Stimulated activated CD4-positive, alpha-beta T cell treated with anti-CD3 and anti-CD28 coated beads, Interleukin-4, amount 100 ng/mL, for 48 hours (primary cell): ENCODE measurements at regions not wholly inside any gene's neighbourhood (a gene's known extent, or its start where the extent isn't known, plus 50 kb on each side); places are given as distances from the start of the nearest gene placed in this dataset.
"Not testable (repeated sequence)": the region's sequence is repeated elsewhere in the genome, so short reads cannot be mapped to it uniquely, and the experiment has no call there.

Experiments used
- DNase-seq, 2 donors: peaks; one replicate each; pipeline ENCODE4 v3.0.0-alpha.2; 2020; ENCODE audit warnings: low read depth in 2 of 2

DNA sequence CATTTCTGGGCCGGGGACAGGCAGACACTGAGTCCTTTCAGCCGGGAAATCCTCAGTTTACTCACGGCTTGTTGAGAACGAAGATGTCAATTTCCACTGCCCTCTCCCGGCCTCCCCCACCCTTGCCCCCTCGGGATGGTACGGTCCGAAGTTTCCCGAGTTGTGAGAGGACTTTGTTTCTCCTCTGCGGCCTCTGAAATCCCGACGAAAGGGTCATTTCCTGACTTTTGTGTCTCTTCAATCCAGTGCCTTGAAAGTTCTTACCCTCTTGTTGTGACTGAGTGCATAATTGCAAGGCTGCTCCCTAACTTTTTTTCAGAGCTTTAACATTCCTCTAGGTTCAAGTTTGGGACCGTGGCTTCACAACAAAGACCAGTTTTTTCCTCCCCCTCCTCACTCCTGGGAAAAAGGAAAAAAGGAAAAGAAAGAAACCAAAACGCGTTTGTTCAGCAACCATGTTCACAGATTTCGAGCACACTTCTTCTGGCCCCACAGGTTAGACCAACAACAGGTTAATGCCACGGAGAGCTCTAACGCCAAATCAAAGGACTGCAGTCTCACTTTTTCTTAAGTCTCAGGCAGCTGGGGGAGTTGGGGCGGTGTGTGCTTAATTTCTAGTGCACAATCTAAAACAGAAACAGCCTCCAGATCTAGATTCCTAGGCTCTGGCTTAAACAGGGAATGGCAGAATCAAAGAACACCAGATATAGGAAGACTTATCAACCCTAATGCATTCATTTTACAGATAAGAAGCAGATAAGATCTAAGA is 138.9 kb downstream of the TMCO5A start:
- no peak for DNase-seq

DNA sequence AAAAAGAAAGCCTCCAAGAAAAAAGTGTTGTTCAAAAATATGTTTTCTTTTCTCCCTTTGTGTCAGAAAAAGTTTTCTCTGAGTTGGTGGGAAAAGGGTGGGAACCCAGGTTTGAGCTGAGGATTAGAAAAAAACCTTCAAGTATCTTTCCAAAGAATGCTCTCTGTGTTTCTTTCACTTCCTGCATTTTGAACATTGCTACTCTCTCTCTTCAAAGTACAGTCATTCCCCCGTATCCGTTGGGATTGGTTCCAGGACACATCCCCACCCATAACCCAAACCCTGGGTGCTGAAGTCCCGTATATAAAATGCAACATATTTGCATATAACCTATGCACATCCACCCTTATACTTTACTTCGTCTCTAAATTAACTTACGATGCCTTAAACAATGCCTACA is 139.6 kb downstream of the TMCO5A start:
- DNase-seq: no peak

DNA sequence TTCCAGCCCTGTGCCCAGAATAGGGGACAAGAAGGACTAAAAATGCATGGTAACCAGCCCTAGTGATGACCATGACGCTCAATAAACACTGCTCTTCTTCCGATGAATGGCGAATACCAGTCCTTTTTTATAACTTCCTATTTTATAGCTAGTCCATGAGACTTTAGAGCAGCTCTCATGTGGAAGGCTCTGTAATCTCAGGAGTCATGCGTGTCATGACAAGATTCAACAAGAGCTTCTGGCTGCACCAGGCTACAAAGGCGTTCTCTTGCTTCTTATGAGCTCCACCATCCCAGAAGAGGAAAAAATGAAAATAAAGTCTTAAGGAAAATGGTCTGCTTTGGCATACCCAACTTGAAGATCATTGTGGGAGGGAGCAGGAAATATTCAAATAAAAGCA is 141.0 kb downstream of the TMCO5A start:
- DNase-seq: no peak

DNA sequence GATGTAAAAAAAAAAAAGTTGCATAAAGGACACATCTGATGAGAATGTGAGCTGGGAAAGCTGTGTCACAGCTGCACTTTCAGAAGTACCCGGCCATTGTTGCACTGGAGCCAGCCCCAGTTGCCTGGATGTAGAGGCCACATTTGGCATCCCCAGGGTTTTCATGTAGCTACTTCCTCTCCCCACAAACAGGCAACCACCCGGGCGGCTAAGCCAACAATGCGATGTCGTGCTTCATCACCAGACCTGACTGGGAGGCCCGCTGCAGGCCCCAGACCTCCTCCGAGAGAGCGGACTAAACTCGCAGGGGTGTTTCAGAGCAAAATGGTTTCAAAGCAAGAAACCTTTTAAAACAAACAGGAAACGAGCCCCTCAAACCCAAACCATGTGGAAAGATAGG is 142.3 kb downstream of the TMCO5A start:
- no peak for DNase-seq

DNA sequence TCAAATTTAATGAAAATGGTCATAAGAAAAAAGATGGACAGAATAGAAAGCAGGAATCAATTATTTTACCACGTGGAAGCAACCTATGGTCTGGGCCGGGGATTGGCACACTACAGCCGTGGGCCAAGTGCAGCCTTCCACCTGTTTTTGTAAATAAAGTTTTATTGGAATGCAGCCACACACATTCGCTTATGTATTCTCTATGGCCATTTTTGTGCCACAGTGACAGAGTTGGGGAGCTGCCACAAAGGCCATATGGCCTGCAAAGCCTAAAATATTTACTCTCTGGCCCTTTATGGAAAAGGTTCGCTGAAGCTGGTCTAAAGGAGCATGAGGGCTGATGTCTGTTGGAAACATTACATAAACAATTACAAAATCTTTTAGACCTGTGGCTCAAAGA is 144.8 kb downstream of the TMCO5A start:
- no peak for DNase-seq

DNA sequence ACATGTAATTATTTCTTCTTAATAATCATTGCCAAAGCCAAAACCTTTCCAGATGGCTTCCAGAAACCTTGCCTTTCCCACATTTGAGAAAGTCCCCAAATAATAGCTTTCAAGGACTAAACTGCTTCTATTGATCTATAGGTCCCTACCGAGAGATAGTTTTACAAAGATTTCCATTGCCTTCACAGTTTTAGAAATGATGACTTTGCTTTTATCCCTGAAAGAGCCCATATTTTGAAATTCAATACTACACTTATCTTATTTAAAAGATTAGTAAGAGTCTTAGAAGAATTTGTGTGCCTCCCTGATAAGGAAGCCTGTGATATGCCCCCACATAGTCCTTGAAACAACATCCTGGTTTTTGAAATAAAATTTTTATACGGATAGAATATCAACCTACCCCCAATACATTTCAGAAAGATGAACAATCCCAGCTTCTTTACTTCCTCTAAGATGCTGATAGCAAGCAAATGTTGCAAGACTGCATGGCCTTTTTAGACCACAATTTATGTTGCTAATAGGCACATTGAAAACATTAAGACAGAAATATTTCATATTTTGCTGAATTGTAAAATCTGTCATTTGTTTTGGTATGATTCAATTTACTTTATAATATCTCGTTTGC is 146.3 kb downstream of the TMCO5A start:
- no peak for DNase-seq

DNA sequence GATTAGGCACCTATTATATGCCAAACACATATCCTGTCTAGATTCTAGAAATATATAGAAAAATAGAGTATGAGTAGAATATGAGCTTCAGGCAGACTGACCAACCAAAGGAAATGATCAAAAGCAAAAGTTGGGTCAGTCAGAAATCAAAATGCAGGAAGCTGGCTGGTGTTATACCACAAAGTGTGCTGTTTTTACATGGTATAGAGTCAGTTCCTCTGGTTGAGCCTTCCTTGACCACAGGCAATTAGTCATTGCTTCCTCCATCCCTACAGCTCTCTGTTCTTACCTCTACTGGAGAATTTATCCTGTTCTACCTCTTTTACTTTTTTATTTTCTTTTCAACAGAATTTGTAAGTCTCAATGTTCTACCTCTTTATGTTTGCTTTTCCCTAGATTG is 149.8 kb downstream of the TMCO5A start:
- no peak for DNase-seq

DNA sequence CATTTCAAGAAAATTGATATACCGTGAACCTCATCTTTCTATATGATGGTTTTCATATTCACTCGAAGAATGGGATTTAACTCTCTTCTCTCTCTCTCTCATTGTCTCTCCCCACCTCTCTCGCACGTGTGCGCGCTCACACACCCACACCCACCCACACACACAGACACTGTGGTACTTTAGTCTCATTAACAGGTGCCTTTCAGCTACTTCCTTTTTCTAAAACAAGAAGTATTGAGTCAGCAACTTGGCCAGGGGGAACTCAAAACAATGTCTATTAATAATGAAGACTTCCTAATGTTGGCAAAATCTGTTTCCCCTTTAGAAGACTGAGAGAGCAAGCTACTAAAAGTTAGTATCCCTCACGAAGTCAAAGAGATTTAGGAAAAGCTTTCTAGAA is 150.7 kb downstream of the TMCO5A start:
- no peak for DNase-seq

DNA sequence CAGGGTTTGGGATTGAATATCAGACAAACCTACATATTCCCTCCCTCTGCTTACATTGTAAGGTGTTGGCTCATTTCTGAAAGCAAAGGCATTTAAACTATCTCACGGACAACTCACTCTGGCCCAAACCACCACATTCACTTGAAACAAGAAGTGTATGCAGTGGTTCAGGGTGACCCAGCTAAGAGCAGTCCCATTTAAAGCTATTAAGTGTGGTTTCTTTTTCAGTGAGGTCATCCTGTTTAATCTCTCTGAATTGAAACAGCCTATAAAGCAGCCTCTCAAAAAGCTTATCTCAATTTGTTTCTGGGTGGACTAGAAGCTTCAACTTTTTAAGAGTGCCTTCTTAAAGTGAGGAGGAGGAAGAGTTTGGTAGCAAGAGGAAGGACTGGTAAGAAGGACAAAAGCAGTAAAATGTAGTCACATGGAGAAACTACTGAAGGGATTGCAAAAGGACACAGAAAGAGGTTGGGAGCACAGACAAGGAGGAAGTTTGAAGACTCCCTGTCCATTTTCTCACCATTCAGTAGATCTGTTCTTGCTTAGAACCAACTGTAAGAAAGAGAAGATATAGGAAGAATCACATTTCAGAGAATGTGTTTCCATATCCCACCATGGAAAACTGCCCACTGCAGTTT is 151.6 kb downstream of the TMCO5A start:
- DNase-seq: no peak

DNA sequence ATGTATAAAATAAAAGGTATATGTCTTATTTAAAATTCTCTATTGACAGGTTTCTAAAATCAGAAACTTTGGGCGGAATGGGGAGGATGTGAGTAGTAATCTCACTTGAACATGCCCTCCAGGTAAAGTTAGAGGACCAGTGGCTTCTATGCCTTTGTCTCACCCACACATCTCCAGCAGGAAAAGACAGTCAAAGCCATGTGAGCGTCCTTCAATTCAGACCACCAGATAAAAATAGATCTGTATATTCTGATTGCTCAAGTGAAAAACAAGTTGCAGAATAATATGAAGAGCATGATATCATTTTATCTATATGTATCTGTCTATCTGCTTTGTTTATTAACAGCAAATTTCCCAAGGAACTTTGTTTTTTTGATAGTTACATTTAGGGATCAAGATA is 152.2 kb downstream of the TMCO5A start:
- DNase-seq: no peak

DNA sequence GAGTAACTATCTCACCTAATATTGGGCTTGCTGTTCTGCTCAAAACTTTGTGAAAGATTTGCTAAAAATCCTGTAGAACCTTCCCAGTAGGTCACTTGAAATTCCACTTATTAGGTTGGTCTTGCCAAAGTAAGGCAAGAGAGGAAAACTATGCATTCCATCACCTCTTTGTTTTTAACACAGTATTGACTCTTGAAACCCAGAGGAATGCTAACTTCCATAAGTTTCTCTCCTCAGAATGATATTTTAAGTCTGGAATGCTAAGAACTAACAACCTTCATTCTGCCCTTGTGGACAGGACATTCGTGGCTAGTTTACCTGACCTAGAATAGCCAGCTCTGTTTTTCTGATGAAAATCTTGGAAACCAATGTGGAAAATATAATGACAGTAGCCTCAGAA is 154.5 kb downstream of the TMCO5A start:
- no peak for DNase-seq

DNA sequence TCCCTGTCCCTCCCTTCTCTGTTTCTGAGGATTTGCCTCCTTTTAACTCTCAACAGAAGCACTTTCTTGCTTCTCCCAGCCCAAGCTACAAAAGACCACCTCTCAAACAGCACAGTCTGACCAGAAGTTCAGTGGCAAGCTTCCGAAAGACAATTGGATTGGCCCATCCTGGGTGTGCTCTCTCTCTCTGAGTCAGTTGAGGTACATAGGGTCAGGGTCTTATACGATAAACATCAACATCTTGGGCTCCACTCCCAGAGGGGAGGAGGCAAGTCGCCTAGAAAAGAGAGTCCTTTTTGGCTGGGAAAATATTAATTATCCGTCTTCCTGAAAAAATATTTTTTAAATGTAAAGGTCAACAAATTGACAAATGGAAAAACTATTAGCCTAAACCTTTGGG is 155.8 kb downstream of the TMCO5A start:
- DNase-seq: no peak

DNA sequence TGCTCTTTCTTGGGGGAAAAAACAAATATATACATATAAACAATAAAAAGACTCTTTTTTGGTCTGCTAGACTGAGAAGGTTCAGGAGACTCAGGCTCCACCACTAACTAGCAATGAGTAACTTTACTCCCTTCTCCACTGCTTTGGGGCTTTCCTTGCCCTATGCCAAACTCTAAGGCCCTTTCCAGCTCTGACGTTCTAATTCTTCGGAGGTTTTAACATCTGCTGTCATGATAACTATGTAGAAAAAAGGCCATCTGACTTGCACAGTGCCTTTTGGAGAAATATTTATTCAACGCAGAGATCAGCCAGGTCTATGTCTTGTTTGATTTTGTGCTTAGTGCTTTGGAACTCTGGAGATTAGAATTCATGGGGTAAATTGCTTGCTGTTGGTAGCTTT is 156.2 kb downstream of the TMCO5A start:
- no peak for DNase-seq

DNA sequence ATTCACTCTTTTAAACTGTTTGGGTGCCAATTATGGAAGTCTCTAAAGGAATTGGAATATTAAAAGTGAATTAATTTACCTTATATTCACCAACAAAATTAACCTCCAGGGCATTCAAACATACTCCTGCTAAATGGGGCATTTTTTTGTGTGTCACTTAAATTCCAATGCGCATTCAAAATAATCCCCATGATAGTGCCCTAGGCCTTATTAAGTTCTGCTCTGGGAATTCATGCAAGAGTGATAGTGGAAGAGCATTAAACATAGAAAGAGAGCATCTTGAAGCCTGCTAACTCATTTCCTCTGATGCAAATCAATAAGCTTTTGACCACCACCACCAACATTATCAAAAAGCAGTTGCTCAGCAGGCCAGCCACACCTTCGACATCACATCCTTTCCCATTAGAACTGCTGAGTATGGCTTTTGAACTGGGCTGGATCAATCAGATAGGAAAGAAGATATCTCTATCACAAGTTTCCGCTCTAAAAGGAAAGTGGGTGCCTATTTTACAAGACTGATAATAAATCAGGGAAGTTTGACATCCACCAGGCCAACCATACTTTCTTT is 156.7 kb downstream of the TMCO5A start:
- no peak for DNase-seq

DNA sequence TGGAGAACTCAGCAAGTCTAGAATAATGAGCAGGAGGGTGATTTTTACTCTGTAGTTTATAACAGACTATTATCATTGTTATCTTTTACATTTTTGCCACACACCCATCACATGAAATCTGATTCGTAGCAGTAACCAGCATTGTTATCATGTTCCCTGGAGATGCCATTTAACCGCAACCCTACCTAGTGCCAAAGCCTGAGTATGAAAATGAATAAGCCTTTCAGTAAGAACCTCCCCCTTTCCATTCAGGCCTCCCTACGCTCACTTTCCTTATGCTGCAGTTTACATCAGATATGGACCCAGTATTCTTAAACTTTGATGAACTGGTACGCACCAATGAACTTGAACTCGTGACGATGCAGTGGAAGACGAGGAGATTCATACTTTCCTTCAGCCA is 158.7 kb upstream of the SPRED1 start:
- DNase-seq: no peak

DNA sequence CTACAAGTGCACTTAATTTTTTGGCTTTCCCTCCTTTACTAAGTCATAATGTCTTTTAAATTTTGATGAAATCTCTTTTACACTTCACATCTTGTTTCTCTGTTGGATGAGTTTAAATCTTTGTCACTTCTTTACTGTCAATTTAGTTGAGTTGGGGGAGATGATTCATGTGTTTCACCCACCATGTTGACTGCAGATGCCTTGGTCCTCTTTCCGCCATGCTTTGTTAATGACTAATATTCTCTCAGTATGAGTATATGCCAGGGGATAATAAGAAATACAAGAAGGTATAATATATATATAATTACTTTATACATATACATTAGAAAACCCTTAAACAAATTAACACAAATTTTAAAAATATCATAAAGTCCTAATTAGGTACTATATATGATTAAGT is 149.7 kb upstream of the SPRED1 start:
- no peak for DNase-seq

DNA sequence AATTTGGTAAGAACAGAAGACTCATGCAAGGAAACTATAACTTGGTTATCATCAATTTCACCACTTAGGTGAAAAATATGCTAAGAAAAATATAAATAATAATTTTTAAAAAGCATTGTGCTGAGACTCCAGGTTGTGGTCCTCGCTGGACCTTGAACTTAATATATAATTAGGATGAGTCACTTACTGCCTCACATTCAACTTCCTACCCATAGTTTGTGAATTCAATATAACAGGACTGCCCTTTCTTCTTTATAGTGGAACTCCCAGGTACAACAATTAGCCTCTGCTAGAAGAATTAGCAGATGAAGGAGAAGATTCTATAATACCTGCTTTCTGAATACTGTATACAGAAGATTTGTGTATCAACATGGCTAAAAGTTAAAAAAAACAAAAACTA is 149.1 kb upstream of the SPRED1 start:
- no peak for DNase-seq

DNA sequence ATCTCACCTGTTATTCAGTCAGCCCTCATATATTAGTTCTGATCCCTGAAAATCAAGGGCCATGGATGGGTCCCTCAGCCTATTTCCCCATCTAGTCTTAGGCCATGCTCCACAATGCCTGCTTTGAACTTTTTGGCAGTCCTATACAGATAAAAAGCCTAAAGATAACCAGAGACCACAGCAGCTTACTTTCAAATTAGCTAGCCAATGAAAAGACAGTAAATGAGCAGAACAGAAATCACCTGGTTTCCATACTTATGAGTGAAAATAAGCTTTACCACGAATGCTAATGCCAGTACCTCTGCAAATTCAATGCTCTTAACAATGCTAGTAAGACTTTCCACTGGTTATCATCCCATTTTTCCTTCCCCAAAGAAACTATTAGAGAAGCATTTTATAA is 141.6 kb upstream of the SPRED1 start:
- no peak for DNase-seq

DNA sequence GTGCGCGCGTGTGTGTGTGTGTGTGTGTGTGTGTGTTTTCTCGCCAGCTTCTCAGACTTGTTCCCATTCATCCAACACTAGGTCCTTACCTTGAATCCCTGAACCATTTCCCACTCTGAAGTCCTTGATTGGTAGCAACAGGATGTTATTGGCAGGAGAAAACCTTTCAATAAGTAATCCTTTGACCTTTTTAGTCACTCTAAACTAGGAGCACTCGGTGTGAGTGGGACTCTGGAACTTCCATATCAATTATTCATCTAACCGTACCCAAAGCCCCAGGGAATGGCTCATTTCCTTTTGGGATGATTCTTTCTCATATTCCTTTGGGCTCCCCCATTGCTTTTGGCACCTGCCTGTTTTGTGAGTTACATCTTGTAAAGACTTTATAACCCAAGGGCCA is 140.2 kb upstream of the SPRED1 start:
- DNase-seq: no peak

DNA sequence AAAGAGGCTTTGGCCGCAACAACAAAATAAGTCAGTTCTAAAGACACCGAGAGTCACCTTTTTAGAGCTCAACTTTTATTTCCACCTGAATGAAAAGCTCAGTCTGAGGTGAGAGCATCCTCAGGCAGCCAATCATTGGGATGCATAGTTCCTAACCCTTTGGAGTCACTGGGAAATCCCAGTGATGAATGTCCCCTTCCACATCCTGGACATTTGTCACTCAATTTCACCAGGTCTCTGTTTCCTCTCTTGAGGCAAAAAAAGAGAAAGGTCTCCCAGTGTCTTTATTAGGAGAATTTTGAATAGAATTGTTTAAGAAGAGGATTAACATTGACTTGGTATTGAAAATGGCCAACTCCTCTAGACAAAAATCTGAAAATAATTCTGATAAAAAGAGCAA is 137.5 kb upstream of the SPRED1 start:
- DNase-seq: no peak

DNA sequence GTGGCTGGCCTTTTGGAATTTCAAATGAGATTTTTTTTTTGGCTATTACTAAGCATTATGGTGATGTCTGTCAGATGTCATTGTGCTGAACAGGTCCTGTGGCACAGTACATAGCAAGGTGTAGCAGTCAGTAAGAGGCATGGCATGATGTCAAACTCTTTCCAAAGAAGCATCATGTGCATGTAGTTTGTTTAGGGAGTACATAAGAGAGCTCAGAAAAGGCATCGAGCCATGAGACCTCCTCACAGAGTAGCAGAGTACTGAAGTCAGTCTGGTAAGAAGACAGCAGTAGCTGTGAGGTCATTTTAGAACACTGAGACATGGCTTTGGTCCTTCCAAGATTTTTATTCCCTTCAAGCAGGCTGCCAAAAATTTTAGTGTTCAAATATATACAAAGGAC is 134.9 kb upstream of the SPRED1 start:
- no peak for DNase-seq

DNA sequence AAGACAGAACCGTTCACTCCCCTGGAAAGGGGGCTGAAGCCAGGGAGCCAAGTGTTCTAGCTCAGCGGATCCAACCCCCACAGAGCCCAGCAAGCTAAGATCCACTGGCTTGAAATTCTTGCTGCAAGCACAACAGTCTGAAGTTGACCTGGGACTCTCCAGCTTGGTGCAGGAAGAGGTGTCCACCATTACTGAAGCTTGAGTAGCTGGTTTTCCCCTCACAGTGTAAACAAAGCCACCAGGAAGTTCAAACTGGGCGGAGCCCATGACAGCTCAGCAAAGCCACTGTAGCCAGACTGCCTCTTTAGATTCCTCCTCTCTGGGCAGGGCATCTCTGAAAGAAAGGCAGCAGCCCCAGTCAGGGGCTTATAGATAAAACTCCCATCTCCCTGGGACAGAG is 132.8 kb upstream of the SPRED1 start:
- DNase-seq: not testable (repeated sequence)

DNA sequence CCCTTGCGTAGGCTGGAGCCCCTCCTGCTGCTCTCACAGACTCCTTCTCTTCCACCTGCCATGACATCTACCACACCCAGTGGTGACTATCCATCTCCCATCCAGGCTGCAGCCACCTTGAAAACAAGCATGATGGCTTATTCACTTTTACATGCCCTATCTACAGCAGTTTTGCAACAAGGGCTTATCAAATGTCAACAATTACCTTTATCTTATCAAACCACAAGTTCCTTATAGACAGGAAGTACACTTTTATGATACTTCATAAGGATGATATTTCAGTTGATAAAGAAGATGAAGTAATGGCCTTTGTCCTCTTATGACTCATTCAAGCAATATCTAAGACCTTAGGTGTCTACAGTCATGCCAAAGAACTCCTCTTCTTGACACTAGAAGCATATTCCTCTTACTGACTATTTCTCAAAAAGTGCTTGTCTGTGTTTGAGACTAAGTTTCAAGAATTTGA is 125.3 kb upstream of the SPRED1 start:
- no peak for DNase-seq
